C4-2B (cell line): ENCODE measurements at regions not wholly inside any gene's neighbourhood (a gene's known extent, or its start where the extent isn't known, plus 50 kb on each side); places are given as distances from the start of the nearest gene placed in this dataset.

Source experiments
- ZFX ChIP-seq: fragments of 450-650 bp; IDR thresholded peaks from 2 replicates; pipeline ENCODE4 v1.6.1; 2017
- TF ChIP-seq, protein P1 (sequence below): fragments of 450-650 bp; conservative IDR thresholded peaks from 2 replicates; pipeline ENCODE4 v1.5.1; 2017; ENCODE audit warnings: mild to moderate bottlenecking

- TF ChIP-seq ZFX, result no peak
- TF ChIP-seq, protein P1, sequence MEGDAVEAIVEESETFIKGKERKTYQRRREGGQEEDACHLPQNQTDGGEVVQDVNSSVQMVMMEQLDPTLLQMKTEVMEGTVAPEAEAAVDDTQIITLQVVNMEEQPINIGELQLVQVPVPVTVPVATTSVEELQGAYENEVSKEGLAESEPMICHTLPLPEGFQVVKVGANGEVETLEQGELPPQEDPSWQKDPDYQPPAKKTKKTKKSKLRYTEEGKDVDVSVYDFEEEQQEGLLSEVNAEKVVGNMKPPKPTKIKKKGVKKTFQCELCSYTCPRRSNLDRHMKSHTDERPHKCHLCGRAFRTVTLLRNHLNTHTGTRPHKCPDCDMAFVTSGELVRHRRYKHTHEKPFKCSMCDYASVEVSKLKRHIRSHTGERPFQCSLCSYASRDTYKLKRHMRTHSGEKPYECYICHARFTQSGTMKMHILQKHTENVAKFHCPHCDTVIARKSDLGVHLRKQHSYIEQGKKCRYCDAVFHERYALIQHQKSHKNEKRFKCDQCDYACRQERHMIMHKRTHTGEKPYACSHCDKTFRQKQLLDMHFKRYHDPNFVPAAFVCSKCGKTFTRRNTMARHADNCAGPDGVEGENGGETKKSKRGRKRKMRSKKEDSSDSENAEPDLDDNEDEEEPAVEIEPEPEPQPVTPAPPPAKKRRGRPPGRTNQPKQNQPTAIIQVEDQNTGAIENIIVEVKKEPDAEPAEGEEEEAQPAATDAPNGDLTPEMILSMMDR, result no peak
These were observed 63.3 kb downstream of the DCAF8L1 start for GRCh38 chrX:27917713-27918500.
